Vagina (tissue), 2 donors: ENCODE measurements at regions not wholly inside any gene's neighbourhood (a gene's known extent, or its start where the extent isn't known, plus 50 kb on each side); places are given as distances from the start of the nearest gene placed in this dataset.

Experiments
- DNase-seq, 2 donors: peaks; one replicate each; pipeline ENCODE4 v3.0.0-alpha.2; 2017; ENCODE audit errors: extremely low spot score in 2 of 2
- H3K27ac ChIP-seq: fragments of 200-600 bp; sonication (generic); one replicate; pipeline ENCODE4 v1.5.1; 2019
- H3K27me3 ChIP-seq: fragments of 200-600 bp; sonication (generic); one replicate; pipeline ENCODE4 v1.5.1; 2019
- H3K36me3 ChIP-seq, 2 donors: fragments of 200-600 bp; sonication (generic); one replicate each; pipeline ENCODE4 v1.5.1; 2017 to 2019
- H3K4me1 ChIP-seq: fragments of 200-600 bp; sonication (generic); one replicate; pipeline ENCODE4 v1.5.1; 2019
- H3K4me3 ChIP-seq, 2 donors: fragments of 200-600 bp; sonication (generic); 1 replicate in 1 of 2; 2 replicates in 1 of 2; pipeline ENCODE4 v1.5.1; 2016 to 2019
- H3K9me3 ChIP-seq: fragments of 200-600 bp; sonication (generic); one replicate; pipeline ENCODE4 v1.5.1; 2019
- POLR2A ChIP-seq, 2 donors: fragments of 450-650 bp; IDR thresholded peaks; one replicate each; pipeline ENCODE4 v1.6.1; 2017; ENCODE audit warnings: antibody characterized with exemption in 2 of 2, mild to moderate bottlenecking in 2 of 2, moderate library complexity in 2 of 2
- POLR2AphosphoS5 ChIP-seq, 2 donors: sonication (generic); formaldehyde crosslinking; IDR thresholded peaks; one replicate each; pipeline ENCODE4 v1.9.0; 2017; ENCODE audit warnings: antibody characterized with exemption in 2 of 2, mild to moderate bottlenecking in 2 of 2, low read depth in 1 of 2; ENCODE audit not compliant: insufficient read depth in 1 of 2
- intact Hi-C: fragments of 100-400 bp; cut with DNase I; formaldehyde crosslinking; loops from one replicate; pipeline ENCODE4 v1.15.1; 2023
- TF ChIP-seq, protein P1 (sequence below), 3 experiments: fragments of 450-650 bp in 2 of 3; fragments of 200-600 bp in 1 of 3; sonication (generic) in 1 of 3; IDR thresholded peaks; one replicate each; pipeline ENCODE4 v1.5.1; 2017 to 2019; ENCODE audit warnings: antibody characterized with exemption in 3 of 3, mild to moderate bottlenecking in 2 of 3, moderate library complexity in 2 of 3

DNA sequence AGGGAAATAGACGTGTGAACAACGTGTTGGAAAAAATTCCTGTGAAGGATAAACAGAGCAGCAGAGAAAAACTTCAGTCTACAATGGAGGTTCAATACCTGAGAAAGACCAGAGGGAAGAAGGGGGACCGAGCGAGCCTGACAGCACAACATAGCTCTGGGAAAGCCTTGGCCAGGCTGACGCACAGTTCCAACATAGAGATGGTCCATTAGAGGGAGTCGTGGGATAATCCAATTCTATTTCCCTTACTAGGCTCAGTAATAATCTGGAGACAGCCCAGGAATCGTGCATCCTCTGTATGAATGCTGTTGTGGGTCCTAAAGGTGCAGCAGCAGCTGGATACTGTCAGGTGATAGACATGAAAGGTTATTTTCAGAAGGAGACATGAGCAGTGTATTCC is 370.8 kb upstream of the BTBD3 start:
- Histone ChIP-seq H3K4me3 (no peak overlapping the region), H3K9me3 (no peaks in the 10 kb centered on the region), H3K4me1 (peaks cover 12% of the 10 kb centered on the region), H3K27me3 (no peaks in the 10 kb centered on the region), H3K27ac (no peak overlapping the region), H3K36me3 (no peaks in the 10 kb centered on the region)
- intact Hi-C loops: loop anchor here (10.0 kb wide), 1 partner anchor 1002 kb away; no protein-coding TSS in a partner anchor
- TF ChIP-seq POLR2A (IDR thresholded peaks at IDR 0.05): no peak
- TF ChIP-seq POLR2AphosphoS5 (IDR thresholded peaks at IDR 0.05; ENCODE audit: insufficient read depth in 1 of 2, low read depth in 1 of 2): no peak
- TF ChIP-seq, protein P1, sequence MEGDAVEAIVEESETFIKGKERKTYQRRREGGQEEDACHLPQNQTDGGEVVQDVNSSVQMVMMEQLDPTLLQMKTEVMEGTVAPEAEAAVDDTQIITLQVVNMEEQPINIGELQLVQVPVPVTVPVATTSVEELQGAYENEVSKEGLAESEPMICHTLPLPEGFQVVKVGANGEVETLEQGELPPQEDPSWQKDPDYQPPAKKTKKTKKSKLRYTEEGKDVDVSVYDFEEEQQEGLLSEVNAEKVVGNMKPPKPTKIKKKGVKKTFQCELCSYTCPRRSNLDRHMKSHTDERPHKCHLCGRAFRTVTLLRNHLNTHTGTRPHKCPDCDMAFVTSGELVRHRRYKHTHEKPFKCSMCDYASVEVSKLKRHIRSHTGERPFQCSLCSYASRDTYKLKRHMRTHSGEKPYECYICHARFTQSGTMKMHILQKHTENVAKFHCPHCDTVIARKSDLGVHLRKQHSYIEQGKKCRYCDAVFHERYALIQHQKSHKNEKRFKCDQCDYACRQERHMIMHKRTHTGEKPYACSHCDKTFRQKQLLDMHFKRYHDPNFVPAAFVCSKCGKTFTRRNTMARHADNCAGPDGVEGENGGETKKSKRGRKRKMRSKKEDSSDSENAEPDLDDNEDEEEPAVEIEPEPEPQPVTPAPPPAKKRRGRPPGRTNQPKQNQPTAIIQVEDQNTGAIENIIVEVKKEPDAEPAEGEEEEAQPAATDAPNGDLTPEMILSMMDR (IDR thresholded peaks at IDR 0.05): no peak
- DNase-seq: no peak

DNA sequence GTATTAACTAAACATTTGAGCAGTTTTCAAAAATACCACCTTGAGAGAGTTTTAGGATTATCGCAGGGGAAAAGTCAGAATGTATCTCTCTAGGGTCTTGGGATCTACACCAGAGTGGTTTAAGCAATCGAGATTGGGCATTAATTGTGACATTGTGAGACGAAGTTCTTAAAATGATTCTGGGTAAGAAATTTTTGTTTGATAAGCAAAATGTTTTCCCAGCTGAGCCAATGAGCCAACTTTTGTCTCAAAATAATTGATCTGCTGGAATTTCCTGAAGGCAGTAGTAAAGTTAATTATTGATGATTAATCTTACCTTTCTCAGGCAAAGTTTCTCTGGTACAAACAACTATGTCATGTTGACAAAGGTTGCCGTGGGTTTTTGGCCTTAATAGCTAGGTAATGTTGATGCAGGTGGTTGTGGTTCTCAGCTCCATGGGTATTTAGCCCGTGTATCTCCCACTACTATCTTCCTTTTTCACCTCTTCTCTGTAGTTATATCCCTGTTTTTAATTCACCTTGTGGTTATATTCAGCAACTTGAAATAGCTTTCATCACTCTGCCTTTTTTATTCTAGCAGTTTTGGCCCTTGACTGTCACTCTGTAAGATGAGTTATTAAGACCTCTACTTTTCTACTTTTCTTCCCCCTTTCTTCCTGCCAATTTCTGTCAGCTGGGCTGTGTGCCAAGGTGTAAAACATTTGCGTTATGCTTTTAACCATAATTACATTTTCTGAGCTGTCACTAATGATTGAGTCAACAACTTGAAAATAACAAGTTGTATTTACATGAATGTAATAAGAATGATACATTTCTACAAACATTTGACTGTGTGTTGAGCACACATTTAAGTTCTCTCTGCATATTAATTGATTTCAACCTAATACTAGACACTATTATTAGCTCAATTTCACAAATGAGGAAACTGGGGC is 368.3 kb upstream of the BTBD3 start:
- Histone ChIP-seq H3K4me3 (no peak overlapping the region), H3K36me3 (no peaks in the 10 kb centered on the region), H3K27ac (no peak overlapping the region), H3K4me1 (no peaks in the 10 kb centered on the region), H3K9me3 (no peaks in the 10 kb centered on the region), H3K27me3 (no peaks in the 10 kb centered on the region)
- TF ChIP-seq POLR2AphosphoS5 (IDR thresholded peaks at IDR 0.05; ENCODE audit: insufficient read depth in 1 of 2, low read depth in 1 of 2) (no peak), POLR2A (IDR thresholded peaks at IDR 0.05) (no peak)
- TF ChIP-seq, protein P1 (IDR thresholded peaks at IDR 0.05): no peak
- no peak for DNase-seq
- intact Hi-C loops: loop anchor here (10.0 kb wide), 1 partner anchor 1005 kb away; no protein-coding TSS in a partner anchor

DNA sequence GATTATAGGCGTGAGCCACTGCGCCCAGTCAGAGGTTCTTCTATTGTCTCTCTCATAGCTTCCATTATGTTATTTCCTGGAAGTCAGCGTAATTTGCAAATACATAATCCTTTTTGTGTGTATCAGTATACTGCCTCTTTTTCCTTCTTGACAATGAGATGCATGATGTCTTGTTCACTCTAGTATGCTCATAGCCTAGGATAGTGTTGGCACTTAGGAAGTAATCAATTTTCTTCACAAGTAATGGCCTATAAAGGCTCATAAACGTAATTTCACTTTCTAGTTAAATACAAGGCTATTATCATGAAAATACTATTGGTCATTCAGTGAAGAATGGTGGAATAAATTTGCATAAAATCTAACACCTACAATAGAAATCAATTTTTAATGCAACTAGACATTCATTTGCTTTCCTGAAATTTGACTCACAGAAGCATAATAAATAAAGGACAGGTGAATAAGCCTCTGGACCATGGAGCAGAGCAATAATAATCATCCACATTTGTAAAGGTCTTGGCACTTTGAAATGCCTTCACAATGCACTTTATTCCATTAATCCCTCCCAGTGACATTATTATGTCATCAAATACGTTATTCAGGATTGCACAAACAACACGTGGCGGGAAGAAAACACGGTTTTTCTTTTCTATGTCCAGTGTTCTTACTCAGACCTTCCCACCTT is 366.9 kb upstream of the BTBD3 start:
- H3K4me3 ChIP-seq: no peak overlapping the region
- H3K4me1 ChIP-seq: no peaks in the 10 kb centered on the region
- H3K27me3 ChIP-seq: no peaks in the 10 kb centered on the region
- H3K9me3 ChIP-seq: no peaks in the 10 kb centered on the region
- intact Hi-C loops: no loop called here
- no peaks in the 10 kb centered on the region for H3K36me3 ChIP-seq
- DNase-seq: no peak
- TF ChIP-seq POLR2AphosphoS5 (IDR thresholded peaks at IDR 0.05; ENCODE audit: insufficient read depth in 1 of 2, low read depth in 1 of 2) (no peak), POLR2A (IDR thresholded peaks at IDR 0.05) (no peak)
- TF ChIP-seq, protein P1 (IDR thresholded peaks at IDR 0.05): no peak
- no peak overlapping the region for H3K27ac ChIP-seq

DNA sequence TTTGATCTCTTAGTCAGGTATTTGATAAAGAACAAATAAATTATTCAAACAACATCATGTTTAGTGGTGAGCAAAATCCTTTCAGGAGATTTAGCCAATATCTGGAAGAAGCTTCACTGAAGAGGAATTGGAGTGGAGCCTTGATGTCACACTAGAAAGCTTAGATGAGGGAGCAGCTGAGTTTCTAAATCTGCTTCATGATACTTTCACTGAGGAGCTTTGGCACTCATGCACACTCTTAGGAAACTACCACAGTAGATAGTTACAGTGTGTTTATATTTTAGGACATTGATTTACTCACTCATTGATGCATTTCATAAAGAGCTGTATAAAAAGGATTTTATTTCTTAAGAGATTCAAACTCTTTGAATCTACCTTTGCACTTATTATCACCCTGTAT is 366.2 kb upstream of the BTBD3 start:
- no peak for TF ChIP-seq POLR2A (IDR thresholded peaks at IDR 0.05)
- no peak for TF ChIP-seq POLR2AphosphoS5 (IDR thresholded peaks at IDR 0.05; ENCODE audit: insufficient read depth in 1 of 2, low read depth in 1 of 2)
- TF ChIP-seq, protein P1 (IDR thresholded peaks at IDR 0.05): no peak
- Histone ChIP-seq H3K9me3 (no peaks in the 10 kb centered on the region), H3K27me3 (no peaks in the 10 kb centered on the region), H3K36me3 (no peaks in the 10 kb centered on the region), H3K4me1 (no peaks in the 10 kb centered on the region), H3K4me3 (no peak overlapping the region), H3K27ac (no peak overlapping the region)
- no peak for DNase-seq
- intact Hi-C loops: no loop called here
